Hepatocyte (in vitro differentiated cells): ENCODE measurements at regions not wholly inside any gene's neighbourhood (a gene's known extent, or its start where the extent isn't known, plus 50 kb on each side); places are given as distances from the start of the nearest gene placed in this dataset.
"Not testable (repeated sequence)": the region's sequence is repeated elsewhere in the genome, so short reads cannot be mapped to it uniquely, and the experiment has no call there.

Experiments used
- DNase-seq: peaks from one replicate; pipeline ENCODE4 v3.0.0-alpha.2; 2016; ENCODE audit warnings: low spot score
- H2AFZ ChIP-seq: fragments of 200-600 bp; sonication (generic); 2 replicates; pipeline ENCODE4 v1.6.0; 2016; ENCODE audit warnings: antibody characterized with exemption, mild to moderate bottlenecking
- H3K27ac ChIP-seq: fragments of 200-600 bp; sonication (generic); 2 replicates; pipeline ENCODE4 v1.5.1; 2016; ENCODE audit warnings: mild to moderate bottlenecking
- H3K27me3 ChIP-seq: fragments of 200-600 bp; sonication (generic); 2 replicates; pipeline ENCODE4 v1.6.1; 2016
- H3K36me3 ChIP-seq: fragments of 200-600 bp; sonication (generic); replicated peaks from 2 replicates; pipeline ENCODE4 v1.5.1; 2016; ENCODE audit warnings: low read depth; ENCODE audit not compliant: insufficient read depth
- H3K4me1 ChIP-seq: fragments of 200-600 bp; sonication (generic); 2 replicates; pipeline ENCODE4 v1.5.1; 2016; ENCODE audit warnings: mild to moderate bottlenecking, moderate library complexity; ENCODE audit not compliant: insufficient read depth
- H3K4me2 ChIP-seq: fragments of 200-600 bp; sonication (generic); 2 replicates; pipeline ENCODE4 v1.6.0; 2016
- H3K4me3 ChIP-seq: fragments of 200-600 bp; sonication (generic); 2 replicates; pipeline ENCODE4 v1.5.1; 2016; ENCODE audit warnings: mild to moderate bottlenecking
- H3K79me2 ChIP-seq: fragments of 200-600 bp; sonication (generic); 2 replicates; pipeline ENCODE4 v1.6.0; 2017; ENCODE audit warnings: mild to moderate bottlenecking
- H3K9me2 ChIP-seq: fragments of 200-600 bp; sonication (generic); replicated peaks from 2 replicates; pipeline ENCODE4 v1.6.0; 2017; ENCODE audit warnings: mild to moderate bottlenecking; ENCODE audit not compliant: insufficient read depth
- H3K9me3 ChIP-seq: fragments of 200-600 bp; sonication (generic); 2 replicates; pipeline ENCODE4 v1.5.1; 2016; ENCODE audit warnings: low read depth, mild to moderate bottlenecking
- H4K20me1 ChIP-seq: fragments of 200-600 bp; sonication (generic); 2 replicates; pipeline ENCODE4 v1.6.0; 2016; ENCODE audit warnings: mild to moderate bottlenecking; ENCODE audit not compliant: insufficient read depth, poor library complexity, severe bottlenecking
- WGBS: methylation state at CpG from one replicate; pipeline ENCODE4 v1.1.6; 2016; ENCODE audit warnings: low lambda C conversion rate; ENCODE audit errors: missing lambda C conversion rate; 5-methylcytosine and 5-hydroxymethylcytosine counted together

GRCh38 chr5:34156703-34157414, 113.8 kb upstream of the C1QTNF3 start:
- not testable (repeated sequence) for H3K27me3 ChIP-seq, H3K36me3 ChIP-seq, H3K9me3 ChIP-seq, H3K4me3 ChIP-seq, H4K20me1 ChIP-seq, H3K4me1 ChIP-seq, DNase-seq, H2AFZ ChIP-seq, H3K4me2 ChIP-seq, H3K79me2 ChIP-seq, H3K27ac ChIP-seq, H3K9me2 ChIP-seq
- WGBS: 78% methylated on average over 4 of the region's 4 CpGs

DNA sequence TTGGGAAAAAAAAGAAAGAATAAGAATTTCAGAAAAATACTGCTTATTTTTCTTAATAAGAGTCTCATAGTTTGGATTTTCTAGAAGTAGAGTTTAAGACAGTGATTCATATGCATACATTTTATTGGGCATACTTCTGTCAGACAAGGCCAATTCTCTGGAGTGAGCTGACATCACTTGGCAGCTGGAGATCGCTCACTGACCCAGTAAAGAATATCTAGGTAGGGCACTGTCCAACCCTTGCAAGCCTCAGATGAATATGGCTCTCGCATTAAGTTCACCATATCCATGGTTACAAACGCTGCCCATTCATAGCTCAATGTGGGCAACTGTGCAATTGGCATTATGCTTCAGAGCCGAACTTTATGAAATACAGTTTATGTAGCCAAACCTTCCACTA, 117.9 kb upstream of the C1QTNF3 start:
- H3K9me3 ChIP-seq, H3K9me2 ChIP-seq, H3K4me3 ChIP-seq, H3K79me2 ChIP-seq, H3K27ac ChIP-seq, H4K20me1 ChIP-seq, H3K4me2 ChIP-seq, H3K4me1 ChIP-seq, DNase-seq, H3K36me3 ChIP-seq, H2AFZ ChIP-seq, H3K27me3 ChIP-seq: not testable (repeated sequence)
- 93% methylated on average over 4 of the region's 4 CpGs for WGBS

DNA sequence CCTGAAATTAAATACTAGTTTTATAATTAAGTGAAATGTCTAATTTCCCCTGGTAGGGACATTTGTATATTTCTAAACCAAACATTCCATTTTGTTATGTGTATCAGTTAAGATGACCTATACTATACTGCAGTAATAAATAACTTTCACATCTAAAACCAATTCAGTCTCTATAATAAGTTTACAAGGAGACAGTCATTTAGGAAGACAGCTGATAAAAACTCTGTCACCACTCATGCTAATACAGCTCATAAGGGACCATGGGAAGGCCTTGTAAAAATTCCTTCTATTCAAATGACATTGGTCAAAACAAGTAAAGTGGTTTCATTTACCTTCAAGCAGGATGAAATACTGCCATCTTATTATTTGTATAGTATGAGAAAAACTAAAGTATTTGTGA, 128.4 kb upstream of the C1QTNF3 start:
- not testable (repeated sequence) for DNase-seq, H3K27me3 ChIP-seq, H3K9me2 ChIP-seq, H3K9me3 ChIP-seq, H3K4me2 ChIP-seq, H4K20me1 ChIP-seq, H3K79me2 ChIP-seq, H3K27ac ChIP-seq, H3K4me1 ChIP-seq, H3K4me3 ChIP-seq, H3K36me3 ChIP-seq, H2AFZ ChIP-seq

- not testable (repeated sequence) for H3K4me2 ChIP-seq, H3K79me2 ChIP-seq, H3K27ac ChIP-seq, H3K4me1 ChIP-seq, H3K9me3 ChIP-seq, H3K9me2 ChIP-seq, H3K36me3 ChIP-seq, H4K20me1 ChIP-seq, H3K27me3 ChIP-seq, H2AFZ ChIP-seq, H3K4me3 ChIP-seq
- peak; percentile 4 for DNase-seq
- 97% methylated on average over 10 of the region's 10 CpGs for WGBS
These were observed 136.6 kb upstream of the C1QTNF3 start for GRCh38 chr5:34179453-34180190.

- WGBS: 97% methylated on average over 10 of the region's 10 CpGs
- H3K4me1 ChIP-seq, H3K27ac ChIP-seq, DNase-seq, H4K20me1 ChIP-seq, H3K27me3 ChIP-seq, H3K79me2 ChIP-seq, H3K4me2 ChIP-seq, H3K36me3 ChIP-seq, H2AFZ ChIP-seq, H3K4me3 ChIP-seq, H3K9me3 ChIP-seq, H3K9me2 ChIP-seq: not testable (repeated sequence)
These were observed 137.2 kb upstream of the C1QTNF3 start for GRCh38 chr5:34180225-34180624.

GRCh38 chr5:34180940-34181614, 138.1 kb upstream of the C1QTNF3 start:
- not testable (repeated sequence) for H3K79me2 ChIP-seq, H3K27ac ChIP-seq, H3K4me1 ChIP-seq, H3K36me3 ChIP-seq, H3K4me3 ChIP-seq, H2AFZ ChIP-seq, H4K20me1 ChIP-seq, DNase-seq, H3K9me3 ChIP-seq, H3K27me3 ChIP-seq, H3K4me2 ChIP-seq, H3K9me2 ChIP-seq
- 95% methylated on average over 12 of the region's 14 CpGs for WGBS

GRCh38 chr5:34185005-34185404, 142.0 kb upstream of the C1QTNF3 start:
- not testable (repeated sequence) for H2AFZ ChIP-seq, H3K9me2 ChIP-seq, H3K36me3 ChIP-seq, H3K9me3 ChIP-seq, H3K4me2 ChIP-seq, H4K20me1 ChIP-seq, DNase-seq, H3K4me1 ChIP-seq, H3K79me2 ChIP-seq, H3K4me3 ChIP-seq, H3K27me3 ChIP-seq, H3K27ac ChIP-seq
- WGBS: 98% methylated on average over 6 of the region's 6 CpGs

DNA sequence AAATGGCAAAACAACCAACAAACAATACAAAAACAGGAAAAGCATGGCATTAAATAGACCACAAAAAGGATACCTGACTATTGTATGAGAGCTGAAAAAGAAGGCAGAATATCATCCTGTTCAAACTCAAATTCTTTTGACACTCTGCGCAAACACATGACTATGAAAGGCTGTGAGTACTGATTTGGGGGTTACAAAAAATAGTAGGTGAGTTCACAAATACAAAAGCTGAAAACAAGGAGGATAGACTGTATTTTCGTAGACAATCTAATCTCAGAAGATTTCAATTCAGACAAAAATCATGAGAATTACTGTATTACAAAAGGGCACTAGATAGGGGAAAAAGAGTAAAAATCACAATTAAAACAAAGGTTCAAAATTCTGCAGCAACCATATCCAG, 142.6 kb upstream of the C1QTNF3 start:
- not testable (repeated sequence) for H3K9me3 ChIP-seq, H3K4me1 ChIP-seq, DNase-seq, H3K36me3 ChIP-seq, H3K79me2 ChIP-seq, H3K9me2 ChIP-seq, H2AFZ ChIP-seq, H3K4me2 ChIP-seq, H3K27ac ChIP-seq, H3K27me3 ChIP-seq, H3K4me3 ChIP-seq, H4K20me1 ChIP-seq
- WGBS: 91% methylated on average over 2 of the region's 2 CpGs

GRCh38 chr5:34186108-34186507, 143.1 kb upstream of the C1QTNF3 start:
- not testable (repeated sequence) for H3K4me3 ChIP-seq, H3K9me2 ChIP-seq, H3K4me1 ChIP-seq, H3K36me3 ChIP-seq, H3K9me3 ChIP-seq, H4K20me1 ChIP-seq, H3K79me2 ChIP-seq, H3K27me3 ChIP-seq, DNase-seq, H3K4me2 ChIP-seq, H3K27ac ChIP-seq, H2AFZ ChIP-seq
- WGBS: 95% methylated on average over 2 of the region's 2 CpGs
